ENCODE measurements at regions not wholly inside any gene's neighbourhood (a gene's known extent, or its start where the extent isn't known, plus 50 kb on each side); places are given as distances from the start of the nearest gene placed in this dataset.
"Not testable (repeated sequence)": the region's sequence is repeated elsewhere in the genome, so short reads cannot be mapped to it uniquely, and the experiment has no call there.

DNA sequence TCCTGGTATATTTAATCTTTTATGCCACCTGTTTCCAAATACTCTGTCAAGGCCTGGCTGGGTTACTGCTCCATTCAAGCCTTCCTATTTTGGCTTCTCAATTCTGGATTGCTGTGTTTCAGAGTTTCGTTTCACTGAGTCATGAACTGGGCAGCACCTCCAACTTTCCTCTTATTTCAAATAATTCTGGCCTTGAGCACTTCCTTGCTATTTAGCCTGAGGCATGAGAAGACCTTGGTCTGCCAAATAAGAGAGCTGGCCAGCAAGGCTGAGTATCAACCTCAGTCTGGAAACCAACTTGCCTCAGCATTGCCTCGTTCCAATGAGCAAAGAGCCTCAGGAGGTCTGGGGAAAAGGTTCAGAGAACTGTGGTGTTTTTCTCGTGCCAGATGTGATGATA is 66.6 kb downstream of the TNFAIP3 start:
- DNase-seq (ENCODE audit: low read depth in 2 of 3, low spot score in 2 of 3) = no peak

DNA sequence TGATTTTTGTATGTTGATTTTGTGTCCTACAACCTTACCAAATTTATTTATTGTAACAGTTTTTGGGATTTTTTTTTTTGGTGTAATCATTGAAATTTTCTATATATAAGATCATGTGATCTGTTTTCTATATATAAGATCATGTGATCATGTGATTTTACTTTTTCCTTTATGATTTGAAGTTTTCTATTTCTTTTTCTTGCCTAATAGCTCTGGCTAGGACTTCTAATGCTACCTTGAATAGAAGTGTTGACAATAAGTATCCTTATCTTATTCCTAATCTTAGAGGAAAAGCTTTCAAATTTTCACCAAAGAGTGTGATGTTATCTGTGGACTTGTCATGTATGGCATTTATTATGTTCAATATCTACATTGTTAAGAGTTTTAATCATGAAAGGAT is 69.7 kb downstream of the TNFAIP3 start:
- no peak for DNase-seq (ENCODE audit: low read depth in 2 of 3, low spot score in 2 of 3)

DNA sequence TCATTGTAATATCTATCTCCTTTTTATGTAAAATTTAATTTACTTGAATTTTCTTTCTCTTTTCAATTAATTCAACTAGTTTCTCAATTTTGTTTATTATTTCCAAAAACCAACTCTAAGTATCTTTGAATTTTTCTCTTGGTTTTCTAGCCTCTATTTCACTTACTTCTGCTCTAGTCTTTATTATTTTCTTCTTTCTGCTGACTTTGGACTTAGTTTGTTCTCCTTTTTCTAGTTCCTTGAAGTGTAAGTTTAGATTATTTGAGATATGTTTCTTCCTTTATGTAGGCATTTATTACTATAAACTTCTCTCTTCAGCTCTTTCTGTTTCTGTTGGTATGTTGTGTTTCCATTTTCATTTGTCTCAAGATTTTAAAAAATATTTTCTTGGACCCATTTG is 70.8 kb downstream of the TNFAIP3 start:
- no peak for DNase-seq (ENCODE audit: low read depth in 2 of 3, low spot score in 2 of 3)

DNA sequence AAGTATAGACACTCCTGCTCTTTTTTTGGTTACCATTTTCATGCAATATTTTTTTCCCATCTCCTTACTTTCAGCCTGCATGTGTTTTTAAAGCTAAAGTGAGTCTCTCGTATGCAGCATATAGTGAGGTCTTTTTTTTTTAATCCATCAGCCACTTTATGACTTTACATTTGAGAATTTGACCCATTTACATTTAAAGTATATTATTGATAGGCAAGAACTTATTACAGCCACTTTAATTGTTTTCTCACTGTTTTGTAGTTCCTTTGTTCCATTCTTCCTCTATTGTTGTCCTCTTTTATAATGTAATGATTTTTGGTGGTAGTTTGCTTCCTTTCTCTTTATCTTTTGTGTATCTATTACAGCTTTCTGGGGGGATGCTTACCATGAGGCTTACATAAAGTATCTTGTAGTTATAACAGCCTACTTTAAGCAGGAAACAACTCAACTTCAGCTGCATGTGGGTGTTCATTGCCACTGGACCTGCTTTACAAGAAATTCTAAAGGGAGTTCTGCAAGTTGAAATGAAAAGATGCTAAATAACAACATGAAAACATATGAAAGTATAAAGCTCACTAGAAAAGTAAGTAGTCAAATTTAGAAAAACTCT is 71.8 kb downstream of the TNFAIP3 start:
- DNase-seq (ENCODE audit: low read depth in 2 of 3, low spot score in 2 of 3) = no peak

DNA sequence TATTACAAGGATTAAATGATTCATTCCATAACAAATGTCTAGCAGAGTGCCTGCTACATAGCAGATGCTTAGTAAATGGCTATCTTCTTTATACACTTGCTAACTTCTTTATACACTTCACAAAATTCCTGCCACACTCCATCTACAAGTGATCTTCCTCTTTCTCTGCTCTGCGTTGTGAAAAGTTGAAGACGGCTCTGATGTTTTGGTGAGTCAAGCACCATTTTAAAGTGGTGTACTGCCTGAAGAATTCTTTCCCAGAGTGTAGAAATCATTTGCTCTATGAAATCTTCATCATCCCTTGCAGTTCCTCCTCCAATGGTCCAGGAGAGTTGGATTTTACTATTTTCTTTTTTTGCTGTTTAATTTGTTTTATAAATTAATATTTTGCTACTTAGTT is 74.9 kb downstream of the TNFAIP3 start:
- DNase-seq (ENCODE audit: low read depth in 2 of 3, low spot score in 2 of 3) = no peak

DNA sequence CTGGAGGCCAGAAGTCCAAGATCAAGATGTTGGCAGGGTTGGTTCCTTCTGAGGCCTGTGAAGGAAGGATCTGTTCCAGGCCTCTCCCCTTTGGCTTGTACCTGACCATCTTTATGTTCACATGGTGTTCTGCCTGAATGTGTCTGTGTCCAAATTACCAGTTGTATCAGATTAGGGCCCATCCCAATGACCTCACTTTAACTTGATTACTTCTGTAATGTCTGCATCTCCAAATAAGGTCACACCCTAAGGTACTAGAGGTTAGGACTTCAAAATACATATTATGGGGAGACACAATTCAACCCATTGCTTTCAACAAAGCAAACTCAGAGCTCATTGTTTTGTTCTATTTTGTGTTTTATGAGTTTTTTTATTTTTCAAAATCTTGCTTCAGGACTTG is 75.7 kb downstream of the TNFAIP3 start:
- DNase-seq (ENCODE audit: low read depth in 2 of 3, low spot score in 2 of 3) = no peak

DNA sequence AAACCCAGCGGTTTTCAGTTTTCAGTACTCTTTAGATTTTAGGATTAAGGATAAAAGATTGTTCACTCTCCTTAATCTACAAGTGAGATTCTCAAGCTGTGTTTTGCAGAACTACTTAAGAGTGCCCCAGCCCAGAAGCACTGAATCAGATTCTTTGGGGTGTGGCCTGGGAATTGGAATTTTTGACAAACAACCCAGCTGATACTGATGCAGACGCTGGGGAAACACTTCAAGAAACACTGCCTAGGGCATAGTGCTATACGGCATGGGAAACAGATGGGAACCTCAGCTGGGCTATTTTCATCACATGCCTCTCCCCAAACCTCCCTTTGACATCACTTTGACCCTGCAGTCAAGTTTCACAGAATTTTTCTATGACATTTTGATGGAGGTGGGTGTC is 77.3 kb downstream of the TNFAIP3 start:
- not testable (repeated sequence) for DNase-seq (ENCODE audit: low read depth in 2 of 3, low spot score in 2 of 3)

DNA sequence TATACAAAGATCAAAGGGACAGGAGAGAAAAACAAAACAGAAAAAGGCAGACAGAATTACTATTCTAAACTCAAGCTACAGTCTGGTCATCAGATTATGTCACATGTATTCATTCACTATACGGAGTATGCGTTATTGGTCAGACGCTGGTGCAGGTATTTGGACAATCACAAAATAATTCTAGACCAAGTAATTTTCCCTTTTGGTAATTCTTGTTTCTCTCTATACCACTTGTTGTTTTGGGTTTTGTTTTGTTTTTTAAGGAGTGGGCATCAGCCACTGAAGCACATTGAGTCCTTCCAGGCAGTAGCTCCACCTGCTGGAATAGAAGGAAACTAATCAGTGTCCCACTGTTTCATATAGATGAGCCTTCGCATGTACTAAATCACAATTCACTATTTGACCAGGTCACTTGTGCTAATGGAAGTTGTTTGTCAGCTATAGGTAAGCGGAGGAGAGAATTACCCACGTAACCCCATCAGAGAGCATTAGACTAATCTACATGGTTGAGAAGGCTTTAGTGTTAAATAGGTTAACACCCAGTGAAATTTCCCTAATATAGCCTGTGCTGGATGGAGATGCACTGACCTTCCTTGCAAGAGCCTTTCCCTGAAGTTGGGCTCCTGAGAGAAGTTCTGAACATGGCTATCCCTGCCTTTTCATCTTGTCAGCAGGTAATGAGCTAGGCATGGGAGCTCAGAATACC is 77.9 kb downstream of the TNFAIP3 start:
- DNase-seq (ENCODE audit: low read depth in 2 of 3, low spot score in 2 of 3) = peak in 2 of 3 donors; percentile 40 to 69

DNA sequence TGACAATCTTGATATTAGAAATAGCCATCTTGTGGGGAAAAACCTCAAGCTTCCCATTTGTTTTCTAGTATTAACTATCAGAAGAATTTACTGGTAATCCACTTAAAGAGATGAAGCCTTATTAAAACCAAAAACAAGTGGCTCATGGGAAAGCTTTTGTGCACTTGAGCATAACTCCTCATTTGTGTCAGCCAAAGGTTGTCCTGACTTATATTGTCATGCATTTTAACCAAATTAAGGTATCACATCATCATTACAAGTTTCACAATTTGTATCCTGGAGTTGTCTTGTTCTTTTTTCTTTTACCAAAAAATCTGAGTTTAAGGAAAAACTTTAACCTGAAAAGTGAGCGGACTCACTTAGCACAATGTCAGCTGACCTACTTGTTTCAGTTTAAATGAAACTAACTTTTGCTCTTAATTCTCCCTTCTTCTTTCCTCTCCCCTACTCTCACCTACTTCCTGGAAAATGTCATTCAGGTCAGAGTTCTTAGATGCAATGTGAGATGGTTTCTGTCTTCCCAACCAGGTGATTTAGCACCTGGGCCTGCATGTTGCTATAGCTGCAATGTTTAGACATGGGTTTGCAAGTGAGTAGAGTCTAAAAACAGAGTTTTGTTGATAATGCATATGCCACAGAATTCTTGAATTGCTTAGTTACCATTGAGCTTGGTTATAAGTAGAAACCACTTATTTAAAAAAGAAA is 82.8 kb downstream of the TNFAIP3 start:
- DNase-seq (ENCODE audit: low read depth in 2 of 3, low spot score in 2 of 3) = no peak

DNA sequence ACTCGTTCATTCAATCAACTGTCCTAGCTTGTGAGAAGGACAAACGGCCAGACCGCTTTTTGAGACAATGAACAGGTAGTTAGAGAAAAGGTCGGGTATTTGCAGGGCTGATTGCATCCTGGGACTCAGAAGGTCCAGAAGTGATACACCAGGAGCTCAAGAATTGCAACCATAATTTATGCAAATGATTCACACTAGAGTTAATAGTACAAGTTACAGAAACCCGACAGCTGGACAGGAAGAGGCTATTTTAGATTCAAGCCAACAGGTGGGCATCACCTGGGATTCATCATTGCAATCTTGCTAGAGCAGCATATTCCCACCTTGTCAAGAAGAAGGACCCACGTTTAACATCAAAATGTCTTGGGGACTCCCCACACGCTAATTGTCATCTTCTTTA is 83.5 kb downstream of the TNFAIP3 start:
- no peak for DNase-seq (ENCODE audit: low read depth in 2 of 3, low spot score in 2 of 3)

DNA sequence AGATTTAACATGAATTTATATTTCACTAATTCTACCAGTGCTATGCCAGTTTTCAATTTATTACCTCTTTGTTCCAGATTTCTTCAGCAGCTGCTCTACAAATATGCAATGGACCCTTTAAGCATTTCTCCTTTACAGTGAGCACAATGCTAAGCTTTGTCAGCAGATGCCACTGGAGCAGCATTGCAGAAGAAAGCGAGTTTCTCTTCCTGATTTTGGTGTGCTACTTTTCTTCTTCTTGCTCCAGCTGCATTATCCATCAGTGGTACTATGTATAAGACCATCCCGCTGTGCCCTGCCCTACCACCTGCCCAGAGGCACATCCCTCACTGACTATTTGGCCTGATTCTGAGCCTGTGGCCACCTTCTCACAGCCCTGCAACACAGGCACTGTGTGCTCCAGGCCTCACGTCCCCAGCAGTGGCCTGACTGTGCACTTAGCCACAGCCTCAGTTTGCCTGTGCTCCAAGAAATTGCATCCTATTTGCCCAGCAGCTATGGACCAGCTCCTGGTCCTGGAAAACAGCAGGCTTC is 84.1 kb downstream of the TNFAIP3 start:
- DNase-seq (ENCODE audit: low read depth in 2 of 3, low spot score in 2 of 3) = no peak

DNA sequence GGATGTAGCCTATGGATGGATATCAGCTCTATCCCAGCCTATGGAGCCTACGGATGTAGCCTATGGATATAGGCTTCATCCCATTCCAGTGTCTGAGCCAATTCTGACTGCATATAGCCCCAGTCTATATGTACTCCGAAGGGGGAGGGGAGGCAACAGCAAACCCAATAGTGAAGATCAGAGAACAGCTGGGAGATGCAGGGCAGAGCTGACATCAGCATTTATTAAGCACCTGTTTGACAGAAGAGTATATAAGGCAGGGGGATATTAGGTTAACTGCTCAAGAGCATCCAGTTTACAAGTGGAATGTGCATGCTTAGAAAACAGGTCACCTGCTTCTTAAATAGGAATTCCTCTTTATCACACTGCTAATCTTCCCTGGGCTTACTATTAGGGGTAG is 85.2 kb downstream of the TNFAIP3 start:
- no peak for DNase-seq (ENCODE audit: low read depth in 2 of 3, low spot score in 2 of 3)

DNA sequence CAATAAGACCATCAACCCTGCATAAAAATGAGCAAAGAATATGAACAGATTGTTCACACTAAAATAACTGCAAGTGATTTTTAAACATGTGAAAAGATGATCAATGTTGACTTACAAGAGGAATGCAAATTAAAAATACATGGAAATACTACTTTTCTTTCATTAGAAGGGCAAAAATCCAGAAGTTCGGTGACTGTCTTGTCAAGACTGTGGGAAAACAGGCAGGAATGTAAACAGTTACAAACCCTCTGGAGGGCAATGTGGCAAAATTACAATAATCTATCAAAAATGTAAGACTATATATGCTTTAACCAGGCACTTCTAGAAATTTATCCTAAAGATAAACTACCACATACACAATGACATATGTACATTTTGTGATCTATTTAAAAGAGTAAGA is 86.7 kb downstream of the TNFAIP3 start:
- no peak for DNase-seq (ENCODE audit: low read depth in 2 of 3, low spot score in 2 of 3)

DNA sequence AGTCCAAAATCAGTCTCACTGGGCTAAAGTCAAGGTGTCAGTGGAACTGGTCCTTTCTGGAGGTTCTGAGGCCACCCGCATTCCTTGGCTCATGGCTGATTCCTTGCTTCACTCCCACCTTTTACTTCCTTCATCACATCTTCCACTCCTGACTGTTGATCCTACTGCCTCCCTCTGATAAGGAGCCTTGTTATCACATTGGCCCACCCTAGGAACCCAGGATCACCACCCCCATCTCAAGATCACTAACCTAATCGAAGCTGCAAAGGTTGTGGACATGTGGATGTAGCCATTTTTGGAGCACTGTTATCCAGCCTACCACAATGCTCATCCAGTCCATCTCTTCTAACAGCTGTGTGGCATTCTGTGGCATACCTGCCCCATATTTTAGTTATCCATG is 87.2 kb downstream of the TNFAIP3 start:
- DNase-seq (ENCODE audit: low read depth in 2 of 3, low spot score in 2 of 3) = no peak

DNA sequence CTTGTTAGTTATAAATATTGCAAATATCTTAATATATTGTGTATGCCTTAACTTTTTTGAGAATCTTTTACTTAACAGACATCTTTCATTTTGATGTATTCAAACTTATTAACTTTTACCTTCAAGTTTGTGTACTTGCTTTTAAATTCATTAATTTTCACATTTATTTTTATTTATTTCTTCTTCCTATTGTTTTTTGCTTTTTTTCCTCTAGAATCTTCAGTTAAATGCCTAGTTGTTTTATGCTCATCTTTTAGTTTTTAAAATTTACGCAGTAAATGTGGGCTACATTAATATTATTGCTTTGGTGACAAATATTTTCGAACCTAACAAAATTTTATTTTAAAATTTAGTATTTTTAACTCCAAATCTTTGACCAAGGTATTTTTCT is 89.0 kb downstream of the TNFAIP3 start:
- no peak for DNase-seq (ENCODE audit: low read depth in 2 of 3, low spot score in 2 of 3)

DNA sequence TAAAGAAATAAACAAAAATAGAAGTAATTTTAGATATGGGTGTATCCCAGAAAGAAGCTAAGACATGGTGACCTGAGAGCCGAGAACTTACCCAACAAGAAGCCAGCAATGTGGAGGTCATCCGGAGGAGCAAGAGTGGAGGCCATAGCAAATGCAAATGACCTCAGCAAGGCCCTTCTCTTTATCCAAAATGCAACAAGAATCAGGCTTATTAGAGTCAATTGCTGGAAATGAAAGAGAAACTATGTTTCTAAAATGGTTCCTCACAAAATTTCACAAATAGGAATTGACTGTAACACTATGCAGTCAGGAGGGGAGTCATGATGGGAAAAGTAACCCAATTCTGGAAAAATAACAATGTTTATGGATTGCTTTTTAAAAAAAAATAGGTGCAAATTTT is 90.4 kb downstream of the TNFAIP3 start:
- DNase-seq (ENCODE audit: low read depth in 2 of 3, low spot score in 2 of 3) = no peak

DNA sequence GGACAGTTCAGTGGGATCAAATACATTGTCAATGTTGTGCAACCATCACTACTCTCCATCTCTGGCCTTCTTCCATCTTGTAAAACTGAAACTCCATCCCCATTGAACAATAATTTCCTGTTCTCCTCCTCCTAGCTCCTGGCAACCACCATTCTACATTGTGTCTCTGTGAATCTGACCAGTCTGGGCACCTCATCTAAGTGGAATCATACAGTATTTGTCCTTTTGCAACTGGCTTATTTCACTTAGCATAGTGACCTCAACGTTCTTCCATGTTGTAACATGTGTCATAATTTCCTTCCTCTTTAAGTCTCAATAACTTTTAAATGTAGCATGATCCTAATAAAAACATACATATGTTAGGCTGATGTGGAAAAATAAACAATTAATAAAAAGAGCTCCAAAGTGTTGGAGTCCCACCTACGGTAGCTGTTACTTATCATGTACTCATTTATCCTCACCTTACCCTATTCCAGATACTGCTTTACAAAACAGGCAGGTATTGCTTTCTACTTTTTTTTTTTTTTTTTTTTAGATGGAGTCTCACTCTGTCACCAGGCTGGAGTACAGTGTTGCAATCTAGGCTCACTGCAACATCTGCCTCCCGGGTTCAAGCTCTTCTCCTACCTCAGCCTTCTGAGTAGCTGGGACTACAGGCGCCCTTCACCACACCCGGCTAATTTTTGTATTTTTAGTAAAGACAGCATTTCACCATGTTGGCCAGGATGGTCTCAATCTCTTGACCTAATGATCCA is 91.9 kb downstream of the TNFAIP3 start:
- peak in 1 of 3 donors; percentile 19 for DNase-seq (ENCODE audit: low read depth in 2 of 3, low spot score in 2 of 3)

DNA sequence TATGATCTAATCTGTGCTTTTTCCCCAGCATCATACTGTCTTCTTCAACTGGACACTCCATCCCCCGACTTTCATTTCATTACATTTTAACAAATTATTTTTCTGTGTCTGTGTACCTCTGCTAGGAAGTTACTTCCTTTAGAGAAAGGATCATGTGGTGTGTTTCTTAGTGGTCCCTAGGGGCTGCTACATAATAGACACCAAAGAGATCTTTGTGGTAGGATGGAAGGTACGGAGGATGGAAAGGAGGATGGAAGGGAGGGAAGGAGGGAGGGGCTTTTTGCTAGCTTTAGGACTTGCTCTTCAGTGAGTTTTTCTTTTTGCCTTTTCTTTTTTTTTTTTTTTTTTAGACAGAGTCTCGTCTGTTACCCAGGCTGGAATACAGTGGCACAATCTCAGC is 95.7 kb downstream of the TNFAIP3 start:
- DNase-seq (ENCODE audit: low read depth in 2 of 3, low spot score in 2 of 3) = no peak

DNA sequence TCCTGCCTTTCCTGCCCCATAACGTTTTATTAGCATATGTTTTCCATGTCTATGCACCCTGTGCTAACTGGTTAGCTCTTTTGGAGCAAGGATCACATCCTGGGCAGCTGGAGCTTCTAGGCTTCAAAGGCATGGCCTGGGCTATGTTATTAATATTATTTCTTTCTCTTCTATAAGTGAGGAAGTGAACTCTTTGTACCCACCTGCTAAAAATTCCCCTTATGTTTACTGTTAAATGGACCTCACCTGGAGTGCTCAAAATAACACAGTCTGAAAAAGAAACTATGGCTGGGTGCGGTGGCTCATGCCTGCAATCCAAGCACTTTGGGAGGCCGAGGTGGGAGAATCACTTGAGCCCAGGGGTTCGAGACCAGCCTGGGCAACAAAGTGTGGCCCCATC is 97.8 kb downstream of the TNFAIP3 start:
- no peak for DNase-seq (ENCODE audit: low read depth in 2 of 3, low spot score in 2 of 3)

DNA sequence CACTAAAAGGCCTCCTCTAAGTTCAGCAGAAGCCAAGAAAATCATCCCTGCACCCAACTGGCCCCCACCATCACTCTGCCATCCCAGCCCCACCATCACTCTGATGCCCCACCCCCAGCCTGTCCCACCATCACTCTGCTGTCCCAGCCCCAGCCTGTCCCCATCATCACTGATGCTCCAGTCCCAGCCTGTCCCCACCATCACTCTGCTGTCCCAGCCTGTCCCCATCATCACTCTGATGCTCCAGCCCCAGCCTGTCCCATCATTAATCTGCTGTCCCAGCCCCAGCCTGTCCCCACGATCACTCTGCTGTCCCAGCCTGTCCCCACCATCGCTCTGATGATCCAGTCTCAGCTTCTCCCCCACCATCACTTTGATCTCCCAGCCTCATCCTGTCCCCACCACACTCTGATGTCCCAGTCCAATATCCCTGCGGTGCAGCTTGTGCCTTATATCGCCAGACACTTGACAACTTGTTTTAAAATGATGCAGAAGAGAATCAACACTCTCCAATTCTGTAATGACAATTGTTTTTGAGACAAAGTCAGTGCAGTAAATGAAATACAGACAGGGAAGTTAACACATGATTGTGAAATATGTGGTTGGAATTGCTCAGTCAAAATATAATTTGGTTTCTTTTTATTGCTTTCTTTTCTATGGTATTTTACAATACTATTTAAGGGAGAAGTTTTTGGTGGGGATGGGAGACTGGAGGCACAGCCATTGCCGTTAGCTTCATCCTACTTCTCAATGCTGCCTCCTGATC is 100.8 kb downstream of the TNFAIP3 start:
- DNase-seq (ENCODE audit: low read depth in 2 of 3, low spot score in 2 of 3) = peak in 2 of 3 donors; percentile 36 to 70

DNA sequence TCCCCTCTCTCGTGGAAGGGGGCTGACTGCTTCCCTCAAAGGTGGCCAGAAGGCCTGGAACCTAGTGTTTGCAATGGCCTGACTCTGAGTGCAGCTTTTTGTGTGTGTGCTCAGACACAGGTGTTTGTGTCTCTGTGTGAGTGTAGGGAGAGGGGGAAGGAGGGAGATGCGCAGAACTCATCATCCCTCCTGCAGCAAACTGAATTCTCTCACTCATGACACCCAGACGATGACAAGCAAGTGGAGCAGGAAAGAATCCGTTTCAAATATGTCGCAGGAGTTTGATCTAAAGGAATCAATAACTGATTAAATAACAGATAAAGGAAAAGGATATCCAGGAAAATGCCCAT is 101.4 kb downstream of the TNFAIP3 start:
- DNase-seq (ENCODE audit: low read depth in 2 of 3, low spot score in 2 of 3) = no peak
